CD1c-positive myeloid dendritic cell (primary cell): ENCODE measurements at regions not wholly inside any gene's neighbourhood (a gene's known extent, or its start where the extent isn't known, plus 50 kb on each side); places are given as distances from the start of the nearest gene placed in this dataset.

ENCODE experiments used
- DNase-seq: peaks from one replicate; pipeline ENCODE4 v3.0.0-alpha.2; 2016; ENCODE audit errors: extremely low spot score

GRCh38 chr1:221913351-221913892, 171.5 kb upstream of the DUSP10 start:
- no peak for DNase-seq

- DNase-seq = no peak
Observed at GRCh38 chr1:221912230-221912629, 170.3 kb upstream of the DUSP10 start.

DNA sequence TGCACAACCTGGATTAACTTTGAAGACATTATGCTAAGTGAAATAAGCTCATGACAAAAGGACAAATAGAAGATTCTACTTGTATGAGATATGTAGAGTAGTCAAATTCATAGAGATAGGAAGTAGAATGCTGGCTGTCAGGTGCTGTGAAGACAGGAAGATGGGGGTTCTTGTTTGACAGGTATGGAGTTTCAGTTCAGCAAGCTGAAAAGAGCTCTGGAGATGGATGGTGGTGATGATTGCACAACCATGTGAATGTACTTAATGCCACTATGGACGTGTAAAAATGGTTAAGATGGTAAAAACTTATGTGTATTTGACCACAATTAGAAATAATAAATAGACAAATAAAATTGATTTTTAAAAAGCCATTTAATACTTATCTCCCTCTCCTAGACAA, 169.8 kb upstream of the DUSP10 start:
- no peak for DNase-seq

- DNase-seq = no peak
Observed at GRCh38 chr1:221910222-221910621, 168.3 kb upstream of the DUSP10 start.

DNA sequence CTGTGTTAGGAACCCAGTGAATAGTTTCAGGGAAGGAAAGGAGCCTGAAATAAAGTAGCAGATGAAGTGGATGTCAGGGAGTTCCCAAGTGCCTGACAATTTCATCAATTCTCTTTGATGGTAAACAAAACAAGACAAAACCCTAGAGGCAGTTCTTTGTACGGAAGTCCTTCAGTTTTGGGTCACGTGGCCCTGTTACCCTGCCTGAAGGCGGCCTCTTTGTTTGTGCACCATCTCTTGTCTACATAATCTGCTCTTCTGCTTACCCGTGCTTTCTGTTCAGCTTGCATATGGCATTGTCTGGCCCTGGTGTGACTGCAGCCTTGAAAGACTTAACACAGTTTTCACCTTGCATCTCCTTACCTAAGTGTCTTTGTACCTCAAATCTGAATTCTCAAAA, 166.7 kb upstream of the DUSP10 start:
- no peak for DNase-seq

DNA sequence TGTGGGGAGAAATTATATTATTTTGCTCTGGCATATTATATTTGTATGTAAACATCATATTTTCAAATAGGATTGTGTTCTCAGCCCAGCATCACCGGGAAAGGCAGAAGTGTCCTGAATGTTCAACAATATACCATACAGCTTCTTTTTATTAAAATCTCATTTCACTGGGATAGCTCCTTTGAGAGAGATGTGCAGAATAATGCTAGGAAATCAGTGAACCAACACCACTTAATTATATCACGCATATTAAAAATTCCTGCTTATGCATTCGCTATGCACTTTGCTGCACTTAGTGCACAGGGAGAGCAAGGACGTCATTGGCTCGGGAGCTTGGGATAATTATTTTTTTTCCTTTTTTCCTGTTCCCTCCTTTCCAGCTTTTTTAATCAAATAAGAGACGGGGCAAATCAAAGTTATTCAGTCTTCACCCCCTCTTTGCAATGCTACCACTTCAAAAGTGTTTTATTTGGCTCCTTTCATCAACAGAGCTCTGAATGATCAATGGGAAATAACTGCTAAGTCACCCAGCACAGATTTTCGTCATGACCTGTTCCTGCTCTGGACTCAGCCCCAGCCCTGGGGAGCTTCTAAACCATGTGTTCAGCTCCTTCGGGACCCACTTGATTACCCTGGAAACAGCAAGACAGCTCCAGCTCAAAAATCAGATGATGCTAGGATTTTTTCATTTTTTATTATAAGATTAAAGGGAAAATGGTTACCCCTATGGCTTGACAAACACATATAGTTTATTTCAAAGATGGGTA, 165.5 kb upstream of the DUSP10 start:
- no peak for DNase-seq

DNA sequence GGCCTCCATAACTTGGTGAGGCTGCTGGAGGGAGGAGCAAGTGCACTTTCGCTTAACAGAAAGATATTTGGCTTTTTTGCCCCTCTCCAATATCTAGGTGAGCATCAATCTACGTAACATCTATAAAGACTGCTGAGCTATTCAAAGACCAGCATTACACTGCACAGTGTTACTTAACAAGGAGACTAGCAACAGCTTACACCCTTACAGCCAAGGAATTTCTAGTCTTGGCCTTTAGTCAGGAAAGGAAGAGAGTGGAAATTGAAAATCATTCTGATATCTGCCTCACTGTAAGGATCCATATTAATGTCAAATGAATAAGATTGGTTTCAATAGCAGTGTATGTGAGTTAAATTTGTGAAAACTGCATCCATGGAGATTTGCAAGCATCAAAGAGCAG, 163.9 kb upstream of the DUSP10 start:
- DNase-seq = no peak

GRCh38 chr1:221904319-221904718, 162.4 kb upstream of the DUSP10 start:
- DNase-seq = no peak

DNA sequence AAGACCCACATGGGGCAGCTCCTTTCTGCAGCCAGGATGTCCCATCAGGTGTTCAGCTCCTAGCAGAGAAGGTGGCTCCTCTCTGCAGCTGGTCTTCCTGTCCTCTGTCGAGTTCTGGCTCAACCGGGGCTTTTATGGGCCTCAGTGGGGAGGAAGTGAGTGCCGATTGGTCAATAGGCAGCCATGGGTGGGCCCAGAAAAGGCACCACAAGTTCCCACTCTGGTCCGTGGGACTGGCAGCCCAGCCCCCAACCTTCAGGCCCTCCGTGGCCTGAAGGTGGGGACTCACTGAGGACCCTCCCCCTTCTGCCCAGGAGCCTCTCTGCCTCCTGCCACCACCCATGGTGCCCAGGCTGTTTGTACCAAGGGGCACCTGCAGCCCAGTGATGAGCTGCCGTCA, 161.7 kb upstream of the DUSP10 start:
- DNase-seq = no peak

GRCh38 chr1:221902961-221903360, 161.1 kb upstream of the DUSP10 start:
- no peak for DNase-seq

DNA sequence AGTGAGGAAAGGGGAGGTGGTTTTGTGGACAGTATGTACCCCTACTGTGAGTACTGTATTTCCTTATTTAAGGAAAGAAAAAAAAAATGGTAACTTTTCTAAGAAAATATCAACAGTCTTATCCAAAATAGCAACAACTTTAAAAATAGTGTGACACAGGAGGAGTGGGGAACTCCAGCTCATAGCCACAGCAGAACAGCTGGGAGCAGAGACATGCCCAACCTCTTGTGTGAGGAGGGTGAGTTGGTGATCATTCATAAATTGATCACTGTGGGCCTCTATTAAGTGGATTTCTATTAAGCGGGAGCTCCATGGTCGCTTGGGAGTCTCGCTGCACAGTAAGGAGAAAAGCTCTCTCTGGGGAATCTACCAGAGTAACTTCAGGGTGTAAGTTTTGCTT, 158.8 kb upstream of the DUSP10 start:
- DNase-seq = no peak

GRCh38 chr1:221897321-221897721, 155.4 kb upstream of the DUSP10 start:
- no peak for DNase-seq

DNA sequence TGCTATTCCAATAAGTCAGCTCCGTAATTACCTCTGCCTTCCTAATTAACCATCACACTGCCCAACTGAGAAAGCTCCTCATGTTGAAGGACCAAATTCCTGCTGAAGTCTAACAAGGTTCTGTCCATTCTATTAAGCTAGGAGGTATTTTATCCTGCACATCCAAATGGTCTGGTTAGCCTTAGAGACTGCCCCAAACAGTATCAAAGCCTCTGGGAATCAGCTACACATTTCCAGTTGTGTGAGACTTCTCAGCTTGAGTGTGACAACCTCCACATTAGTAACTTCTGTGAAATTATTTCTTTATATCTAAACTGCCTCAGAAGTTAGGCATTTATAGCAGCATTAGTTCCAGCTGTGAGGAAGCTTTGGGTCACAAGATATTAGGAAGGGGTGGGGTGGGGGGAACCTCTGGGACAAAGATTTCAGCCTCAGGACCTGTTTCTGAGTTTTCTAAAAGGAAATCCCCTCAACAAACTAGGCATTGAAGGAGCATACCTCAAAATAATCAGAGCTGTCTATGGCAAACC, 150.5 kb upstream of the DUSP10 start:
- no peak for DNase-seq

DNA sequence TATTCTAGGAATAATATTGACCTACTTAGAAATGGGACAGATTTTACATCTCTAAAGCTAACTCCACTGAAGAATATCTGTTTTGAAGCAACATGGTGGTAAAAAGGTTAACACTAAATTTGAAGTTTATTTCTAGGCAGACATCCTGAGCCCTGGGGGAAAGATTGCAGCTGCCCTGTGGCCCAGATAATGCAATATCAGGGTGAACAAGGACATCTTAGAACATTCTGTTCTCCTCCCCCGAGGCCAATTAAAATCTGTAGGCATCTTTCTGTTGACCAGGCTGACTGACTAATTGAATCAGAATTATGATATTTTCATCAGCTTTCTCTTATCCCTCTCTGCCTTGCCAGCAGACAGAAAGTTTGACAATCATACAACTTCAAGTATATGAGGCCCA, 149.8 kb upstream of the DUSP10 start:
- DNase-seq = no peak

DNA sequence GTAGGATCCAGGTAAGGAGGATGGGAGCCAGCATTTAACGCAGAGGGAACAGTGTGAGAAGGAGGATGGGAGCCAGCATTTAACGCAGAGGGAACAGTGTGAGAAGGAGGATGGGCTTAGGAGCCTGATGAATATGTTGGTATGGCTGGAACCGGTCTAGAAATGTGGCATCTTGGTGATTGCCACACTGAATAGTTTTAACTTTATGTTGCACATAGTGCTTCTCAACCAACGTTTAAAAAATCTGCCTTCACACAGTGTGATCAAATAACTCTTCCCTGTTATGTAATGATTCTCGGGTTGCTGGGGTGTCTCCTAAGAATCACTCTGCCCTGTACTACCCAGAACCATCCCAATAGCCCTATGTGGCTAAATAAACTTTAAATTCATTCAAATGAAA, 146.9 kb upstream of the DUSP10 start:
- no peak for DNase-seq

DNA sequence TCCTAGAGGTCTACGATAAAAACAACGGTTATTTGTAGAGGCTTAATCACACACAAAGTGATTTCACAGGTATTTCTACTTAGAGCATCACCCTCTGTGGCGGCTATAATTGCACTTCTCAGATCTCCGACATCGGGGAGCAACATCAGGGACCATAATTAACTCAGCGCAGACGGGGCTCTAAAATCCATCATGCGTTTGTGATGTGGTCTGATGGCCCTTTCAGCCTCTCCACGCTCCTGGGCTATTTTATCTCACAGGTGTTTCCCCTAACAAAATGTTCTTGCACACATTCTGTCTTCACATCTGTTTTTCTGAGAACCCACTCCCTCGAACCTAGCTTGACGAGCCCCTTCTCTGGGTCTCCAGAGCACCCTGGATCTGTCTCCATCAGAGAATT, 146.3 kb upstream of the DUSP10 start:
- no peak for DNase-seq

DNA sequence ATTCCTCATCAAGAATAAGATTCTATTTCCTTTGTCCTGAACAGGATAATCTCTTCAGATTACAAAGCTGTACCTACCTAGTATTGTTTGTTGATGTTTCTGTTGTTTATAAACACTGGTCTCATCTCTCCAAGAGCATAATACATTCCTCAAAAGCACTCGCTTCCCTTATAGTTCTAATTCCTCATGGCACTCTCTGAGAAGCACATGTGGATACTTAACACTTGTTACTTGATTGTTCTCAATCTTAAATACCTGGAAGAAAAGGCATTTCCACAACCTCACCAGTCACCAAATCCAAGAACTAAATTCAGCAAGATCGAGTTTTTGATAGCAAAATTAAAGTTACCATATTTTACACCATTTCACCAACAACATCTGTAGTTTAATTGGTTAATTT, 145.9 kb upstream of the DUSP10 start:
- no peak for DNase-seq

DNA sequence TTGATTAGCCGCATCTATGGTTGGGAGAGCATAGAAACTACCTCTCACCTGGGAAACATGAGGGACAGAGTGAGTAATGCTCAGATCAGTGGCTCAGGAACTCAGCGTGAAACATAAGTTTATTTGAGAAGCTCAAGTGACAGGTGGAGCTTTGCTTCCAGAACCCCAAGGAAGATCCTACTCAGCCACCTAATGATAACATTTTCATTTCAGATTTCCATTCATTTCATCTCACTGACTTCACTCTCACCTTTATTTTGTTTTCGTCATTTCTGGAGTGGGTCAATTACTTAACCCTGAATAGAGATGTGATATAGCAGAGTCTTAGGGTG, 145.5 kb upstream of the DUSP10 start:
- DNase-seq = no peak

DNA sequence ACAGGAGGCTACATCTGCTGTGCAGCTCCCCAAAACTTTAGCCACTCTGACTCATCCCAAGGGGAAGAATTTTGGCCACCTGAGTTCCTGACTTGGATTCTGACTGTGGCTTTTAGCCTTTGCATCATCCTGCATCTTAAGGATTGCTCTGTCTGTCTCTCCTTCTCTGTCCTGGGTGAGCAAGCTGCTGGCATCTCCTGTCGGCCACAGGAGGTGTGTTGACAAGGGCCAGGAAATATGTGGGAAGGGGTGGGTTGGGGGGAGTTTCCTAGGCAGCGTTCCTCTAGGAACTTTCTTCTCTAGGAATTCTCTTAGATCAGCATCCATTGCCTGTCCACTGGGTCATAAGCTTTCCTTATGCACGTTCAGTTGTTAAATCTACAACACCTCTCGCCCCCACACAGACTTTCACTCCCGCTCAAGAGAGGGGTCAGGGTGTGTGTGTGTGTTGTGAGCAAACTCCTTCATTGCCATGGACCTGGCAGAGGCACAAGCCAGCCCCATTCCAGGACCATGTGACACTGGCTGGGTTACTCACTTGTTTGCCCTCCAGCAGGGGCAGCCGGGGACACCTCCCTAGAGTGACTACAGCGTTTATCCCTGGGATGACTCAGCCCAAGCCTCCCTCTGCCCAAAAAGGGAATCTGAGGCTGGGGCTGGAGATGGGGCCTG, 145.0 kb upstream of the DUSP10 start:
- DNase-seq = no peak

DNA sequence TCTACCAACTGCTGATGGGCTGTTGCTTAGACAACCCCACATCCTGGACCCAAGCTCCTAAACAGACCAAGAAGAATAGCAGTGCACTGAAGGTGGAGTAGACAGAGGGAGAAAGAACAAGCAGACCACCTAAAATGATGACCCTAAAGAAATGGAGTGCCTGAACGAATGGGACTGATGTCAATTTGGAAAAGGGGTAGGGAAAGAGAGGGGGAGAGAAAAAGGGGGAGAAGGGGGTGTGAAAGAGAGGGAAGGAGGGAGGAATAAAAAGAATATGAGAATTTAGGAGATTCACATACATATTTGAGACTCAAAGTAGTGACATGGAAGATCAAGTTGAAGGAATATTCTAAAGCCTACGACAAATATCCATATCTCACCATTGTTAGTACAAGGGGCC, 144.4 kb upstream of the DUSP10 start:
- no peak for DNase-seq

DNA sequence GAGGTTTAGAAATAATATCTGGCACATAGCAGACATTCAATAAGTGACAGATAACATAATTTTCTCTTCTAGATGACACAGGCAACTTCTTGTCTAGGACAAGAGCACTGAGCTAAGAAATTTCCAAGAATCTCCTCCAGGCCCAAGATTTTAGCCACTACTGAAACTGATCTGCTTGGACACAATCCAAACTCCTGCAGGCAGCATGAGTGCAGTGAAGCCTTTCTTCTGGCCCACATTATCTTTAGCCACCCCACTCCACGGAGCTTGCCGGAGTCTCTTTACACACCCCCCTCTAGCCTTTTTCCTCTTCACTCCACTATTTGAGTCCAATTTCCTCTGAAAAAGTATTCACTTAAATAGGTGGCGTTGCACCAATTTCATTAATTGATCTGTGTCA, 142.9 kb upstream of the DUSP10 start:
- no peak for DNase-seq

GRCh38 chr1:221881805-221882581, 140.1 kb upstream of the DUSP10 start:
- DNase-seq = no peak

GRCh38 chr1:221880182-221880581, 138.3 kb upstream of the DUSP10 start:
- no peak for DNase-seq
